Loucy (cell line): ENCODE measurements at regions not wholly inside any gene's neighbourhood (a gene's known extent, or its start where the extent isn't known, plus 50 kb on each side); places are given as distances from the start of the nearest gene placed in this dataset.

Experiments used
- EZH2phosphoT487 ChIP-seq: fragments of 200-600 bp; IDR thresholded peaks from 2 replicates; pipeline ENCODE4 v1.6.1; 2018; ENCODE audit warnings: antibody characterized with exemption, mild to moderate bottlenecking, moderate library complexity, borderline replicate concordance
- TF ChIP-seq, protein P1 (sequence below): fragments of 200-600 bp; sonication (generic); conservative IDR thresholded peaks from 2 replicates; pipeline ENCODE4 v1.5.1; 2014; ENCODE audit warnings: mild to moderate bottlenecking, antibody characterized with exemption, low read length

DNA sequence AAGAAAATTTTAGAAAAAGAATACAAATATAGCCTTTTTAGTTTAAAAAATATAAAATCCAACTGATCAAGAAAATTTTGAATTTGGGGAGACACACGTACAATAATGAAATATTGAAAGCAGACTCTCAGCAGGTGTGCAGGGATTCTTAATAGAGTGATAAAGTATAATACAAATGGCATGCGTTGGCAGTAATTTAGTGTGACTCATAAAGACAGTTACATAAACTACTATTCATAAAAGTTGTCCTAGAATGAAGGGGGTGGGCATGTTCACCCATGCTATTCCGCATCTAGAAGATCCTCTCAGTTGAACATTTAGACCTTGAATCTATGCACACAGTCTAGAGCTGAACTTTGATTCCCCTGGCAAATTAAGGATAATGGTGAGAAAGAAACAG, 200.4 kb upstream of the AVPR1A start:
- TF ChIP-seq, protein P1, sequence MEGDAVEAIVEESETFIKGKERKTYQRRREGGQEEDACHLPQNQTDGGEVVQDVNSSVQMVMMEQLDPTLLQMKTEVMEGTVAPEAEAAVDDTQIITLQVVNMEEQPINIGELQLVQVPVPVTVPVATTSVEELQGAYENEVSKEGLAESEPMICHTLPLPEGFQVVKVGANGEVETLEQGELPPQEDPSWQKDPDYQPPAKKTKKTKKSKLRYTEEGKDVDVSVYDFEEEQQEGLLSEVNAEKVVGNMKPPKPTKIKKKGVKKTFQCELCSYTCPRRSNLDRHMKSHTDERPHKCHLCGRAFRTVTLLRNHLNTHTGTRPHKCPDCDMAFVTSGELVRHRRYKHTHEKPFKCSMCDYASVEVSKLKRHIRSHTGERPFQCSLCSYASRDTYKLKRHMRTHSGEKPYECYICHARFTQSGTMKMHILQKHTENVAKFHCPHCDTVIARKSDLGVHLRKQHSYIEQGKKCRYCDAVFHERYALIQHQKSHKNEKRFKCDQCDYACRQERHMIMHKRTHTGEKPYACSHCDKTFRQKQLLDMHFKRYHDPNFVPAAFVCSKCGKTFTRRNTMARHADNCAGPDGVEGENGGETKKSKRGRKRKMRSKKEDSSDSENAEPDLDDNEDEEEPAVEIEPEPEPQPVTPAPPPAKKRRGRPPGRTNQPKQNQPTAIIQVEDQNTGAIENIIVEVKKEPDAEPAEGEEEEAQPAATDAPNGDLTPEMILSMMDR, result no peak
- no peak for TF ChIP-seq EZH2phosphoT487
